ENCODE measurements at regions not wholly inside any gene's neighbourhood (a gene's known extent, or its start where the extent isn't known, plus 50 kb on each side); places are given as distances from the start of the nearest gene placed in this dataset.

GRCh38 chr12:46131732-46132469 lies 136.9 kb downstream of the SLC38A1 start:
- no peak for DNase-seq

DNA sequence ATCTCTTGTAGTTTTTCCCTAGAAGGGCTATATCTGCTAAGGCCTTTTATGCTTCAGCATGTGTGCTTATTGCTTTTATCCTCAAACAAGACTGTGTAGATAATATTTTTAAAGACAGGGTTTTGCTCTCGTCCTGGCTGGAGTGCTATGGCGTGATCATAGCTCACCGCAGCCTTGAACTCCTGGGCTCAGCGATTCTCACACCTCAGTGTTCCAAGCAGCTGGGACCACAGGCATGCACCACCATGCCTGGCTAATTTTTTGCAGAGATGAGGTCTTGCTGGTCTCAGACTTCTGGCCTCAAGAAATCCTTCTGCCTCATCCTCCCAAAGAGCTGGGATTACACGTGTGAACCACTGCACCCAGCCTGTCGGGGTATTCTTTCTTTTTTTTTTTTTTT lies 137.3 kb upstream of the SCAF11 start:
- no peak for DNase-seq

DNA sequence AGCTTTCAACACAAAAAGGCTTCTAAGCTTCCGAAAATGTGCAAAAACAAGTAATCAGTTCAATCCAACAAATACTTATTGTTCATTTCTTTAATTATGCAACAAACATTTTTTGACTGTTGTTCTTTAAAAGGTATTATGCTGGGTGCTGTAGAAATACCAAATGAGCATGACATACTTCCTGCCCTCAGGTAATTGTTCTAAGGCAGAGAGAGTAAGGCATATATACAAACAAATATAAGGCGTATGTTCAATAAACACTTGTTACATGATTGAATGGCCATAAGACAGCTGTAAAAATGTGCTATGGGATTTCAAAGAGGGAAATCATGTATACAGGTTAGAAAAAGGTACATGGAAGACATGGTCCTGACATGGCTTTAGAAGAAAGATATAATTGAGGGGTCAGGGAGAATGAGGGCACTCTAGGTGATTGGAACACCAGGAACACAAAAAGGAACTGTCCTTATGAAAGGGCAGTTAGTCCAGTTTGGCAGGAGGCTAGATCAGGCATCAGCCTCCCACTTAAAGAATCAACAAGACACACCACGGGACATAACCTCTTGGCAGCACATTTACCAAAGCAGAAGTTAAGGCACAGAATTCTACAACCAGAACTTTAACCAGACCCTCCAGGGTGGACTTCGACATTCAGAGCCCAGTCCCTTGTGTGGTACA lies 135.8 kb upstream of the SCAF11 start:
- no peak for DNase-seq

- DNase-seq, result peak; percentile 3
These were observed 134.7 kb upstream of the SCAF11 start for GRCh38 chr12:46124848-46125619.

DNA sequence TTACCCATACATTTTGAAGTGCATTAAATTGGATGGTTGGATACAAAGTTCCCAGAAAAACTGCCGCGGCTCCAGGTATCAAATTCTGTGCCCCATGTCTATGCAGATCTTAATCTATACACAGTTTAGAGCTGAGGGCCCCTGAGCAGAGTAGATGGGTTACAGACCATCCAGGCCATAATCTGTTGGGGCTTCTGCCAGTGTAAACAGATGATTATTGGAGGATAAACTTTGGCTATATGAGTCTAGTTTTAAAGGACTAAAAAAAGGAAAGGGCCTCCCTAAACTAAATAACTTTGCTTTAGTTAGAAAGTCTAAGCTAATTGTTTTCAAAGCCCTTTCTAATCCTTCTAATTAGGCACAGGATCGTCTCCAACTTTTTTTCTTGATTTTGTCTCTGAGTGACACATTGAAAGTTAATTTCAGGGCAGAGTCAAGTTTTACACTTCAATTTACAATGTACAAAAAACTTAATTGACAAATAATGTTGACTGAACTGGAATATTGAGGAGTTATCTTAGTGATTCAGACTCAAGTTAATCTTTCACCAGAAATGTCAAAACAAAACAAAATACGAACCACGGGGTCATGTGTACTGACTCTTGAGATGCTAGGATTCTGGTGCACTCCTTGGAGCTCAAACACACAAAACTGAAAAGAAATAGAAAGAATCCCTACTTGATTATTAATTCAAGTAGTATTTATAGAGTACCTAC lies 133.9 kb upstream of the SCAF11 start:
- no peak for DNase-seq

GRCh38 chr12:46112364-46112763 lies 122.0 kb upstream of the SCAF11 start:
- DNase-seq, result no peak

DNA sequence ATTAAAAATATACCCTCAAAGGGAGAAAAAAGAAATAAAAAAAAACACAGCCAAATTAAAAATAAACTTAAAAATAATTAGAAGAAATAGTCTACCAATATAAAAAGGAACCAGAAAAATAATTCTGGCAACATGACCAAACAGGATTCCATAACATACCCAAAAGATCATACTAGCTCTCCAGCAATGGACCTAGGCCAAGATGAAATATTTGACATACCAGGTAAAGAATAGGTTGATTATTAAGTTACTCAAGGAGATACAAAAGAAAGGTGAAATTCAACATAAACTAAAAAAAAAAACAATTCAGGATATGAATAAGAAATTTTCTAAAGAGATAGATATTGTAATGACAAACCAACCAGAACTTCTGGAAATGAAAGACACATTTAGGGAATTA lies 121.3 kb upstream of the SCAF11 start:
- DNase-seq, result no peak

- DNase-seq, result no peak
These were observed 120.7 kb upstream of the SCAF11 start for GRCh38 chr12:46110928-46111699.

- DNase-seq, result no peak
These were observed 119.8 kb upstream of the SCAF11 start for GRCh38 chr12:46110223-46110611.

GRCh38 chr12:46109343-46110222 lies 119.2 kb upstream of the SCAF11 start:
- DNase-seq, result no peak

DNA sequence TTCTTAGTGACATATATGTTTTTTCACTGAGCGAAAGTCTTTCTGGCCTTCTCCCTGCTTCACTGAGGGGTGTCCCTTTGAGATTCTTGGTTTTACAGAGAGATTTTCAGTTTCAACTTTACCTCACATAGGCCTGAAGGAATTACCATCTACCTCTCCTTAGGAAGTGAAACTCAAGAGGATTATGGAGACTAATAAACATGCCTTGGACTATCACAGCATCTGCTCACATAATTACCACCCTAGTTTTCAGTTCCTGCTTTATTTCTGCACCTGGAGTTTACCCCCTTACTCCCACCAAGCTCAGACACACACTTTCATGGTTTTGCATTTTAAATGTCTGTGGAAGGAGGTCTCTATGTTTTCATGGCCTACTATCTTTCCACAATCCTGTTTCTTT lies 118.3 kb upstream of the SCAF11 start:
- DNase-seq, result no peak

DNA sequence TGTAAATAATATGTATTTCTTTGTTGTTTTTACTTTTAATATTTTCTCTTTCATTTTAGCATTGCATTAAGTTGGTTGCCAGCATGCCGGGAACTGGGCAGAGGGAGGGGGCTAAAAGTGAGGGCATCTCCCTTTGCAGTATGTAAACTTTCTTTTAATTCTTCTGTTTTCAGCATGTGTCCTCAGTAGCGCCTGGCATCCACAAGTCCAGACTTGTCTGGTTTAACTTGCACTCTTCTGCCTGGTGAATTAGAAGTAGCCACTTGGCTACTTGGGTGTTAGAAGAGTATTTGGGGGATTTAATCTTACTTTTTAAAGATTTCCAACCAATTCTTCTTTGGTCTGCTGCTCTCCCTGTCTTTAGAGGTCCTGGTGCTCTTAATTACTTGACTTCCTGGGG lies 117.2 kb upstream of the SCAF11 start:
- no peak for DNase-seq

DNA sequence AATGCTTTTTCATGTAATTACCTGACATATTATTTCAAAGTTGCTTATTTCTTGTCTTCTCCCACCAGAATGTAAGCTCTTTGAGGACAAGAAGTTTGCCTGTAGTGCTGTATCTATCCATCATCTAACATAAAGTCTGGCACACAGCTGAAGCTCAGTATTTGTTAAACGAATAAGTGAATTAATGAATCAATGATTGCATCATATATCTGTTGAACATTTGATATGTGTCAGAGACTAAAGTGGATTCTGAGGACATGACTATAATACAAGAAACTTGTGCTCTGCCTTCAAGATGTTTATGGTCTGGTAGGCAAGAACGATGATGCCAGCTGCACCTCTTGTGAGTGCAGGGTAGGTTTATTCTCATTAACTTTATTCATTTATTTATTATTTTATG lies 115.4 kb upstream of the SCAF11 start:
- DNase-seq, result no peak

DNA sequence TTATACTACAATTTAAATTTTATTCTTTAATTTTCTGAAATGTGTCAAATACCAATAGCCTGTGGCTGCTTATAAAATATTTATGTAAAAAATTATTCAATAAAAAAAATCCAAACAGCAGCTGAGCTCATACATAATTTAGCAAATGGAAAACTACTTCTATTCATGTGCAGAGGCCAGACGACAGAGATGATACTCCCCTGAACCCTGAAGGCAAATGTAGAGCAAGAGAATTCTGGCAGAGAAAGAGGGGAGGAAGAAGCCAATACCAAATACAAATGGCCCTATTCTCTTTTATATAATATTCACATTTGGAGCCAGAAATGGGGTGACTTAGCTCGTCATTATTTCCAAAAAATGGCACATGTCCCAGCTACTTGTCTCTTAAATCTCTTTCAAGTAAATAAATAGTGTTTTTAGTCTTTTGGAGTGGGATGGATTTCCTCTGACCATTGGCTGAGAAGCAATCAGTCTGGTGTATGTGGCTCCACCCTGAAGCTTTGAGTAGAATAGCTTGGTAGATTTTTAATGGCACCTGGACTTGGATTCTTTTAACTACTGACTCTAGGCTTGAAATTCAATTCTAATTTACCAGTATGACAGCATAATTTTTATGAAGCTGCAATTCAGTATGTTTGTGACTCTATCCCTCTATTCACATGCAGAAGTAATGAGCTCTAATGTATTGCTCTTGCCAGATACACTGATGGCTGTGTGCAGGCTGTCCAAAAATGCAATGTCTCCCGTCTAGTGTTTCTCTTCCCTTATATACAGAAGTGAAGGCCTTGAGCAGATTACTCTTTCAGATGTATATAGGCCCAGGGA lies 113.4 kb upstream of the SCAF11 start:
- no peak for DNase-seq

- no peak for DNase-seq
These were observed 111.1 kb upstream of the SCAF11 start for GRCh38 chr12:46101485-46101869.

DNA sequence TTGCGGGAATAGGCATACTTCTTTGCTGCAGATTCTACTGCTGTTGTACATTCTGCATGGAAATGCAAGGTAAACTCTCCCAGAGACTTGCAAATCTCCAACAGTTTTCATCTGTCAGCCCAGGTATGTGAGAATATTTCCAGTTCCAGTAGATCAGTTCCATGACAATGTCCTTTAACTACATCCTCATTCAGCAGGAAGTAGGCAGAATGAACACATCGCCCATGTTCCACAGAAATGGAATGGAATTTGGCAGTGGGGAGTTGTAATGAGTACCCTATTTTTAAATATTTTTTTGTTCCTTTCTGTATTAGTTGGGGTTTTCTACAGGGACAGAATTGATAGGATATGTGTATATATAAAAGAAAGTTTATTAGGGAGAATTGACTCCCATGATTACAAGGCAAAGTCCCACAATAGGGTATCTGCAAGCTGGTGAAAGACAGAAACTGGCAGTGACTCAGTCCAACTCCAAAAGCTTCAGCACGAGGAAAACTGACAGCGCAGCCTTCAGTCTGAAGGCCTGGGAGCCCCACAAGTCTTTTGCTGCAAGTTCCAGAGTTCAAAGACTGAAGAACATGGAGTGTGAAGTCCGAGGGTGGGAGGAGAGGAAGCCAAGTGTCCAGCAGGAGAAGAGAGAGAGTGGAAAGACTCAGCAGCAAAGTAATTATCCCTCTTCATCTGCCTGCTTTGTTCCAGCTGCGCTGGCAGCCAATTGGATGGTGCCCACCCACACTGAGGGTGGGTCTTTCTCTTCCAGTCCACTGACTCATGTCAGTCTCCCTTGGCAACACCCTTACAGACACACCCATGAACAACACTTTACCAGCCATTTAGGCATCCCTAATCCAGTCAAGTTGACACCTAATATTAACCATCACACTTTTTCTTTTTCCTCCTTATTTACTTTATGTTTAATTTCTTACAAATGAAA lies 110.4 kb upstream of the SCAF11 start:
- no peak for DNase-seq

DNA sequence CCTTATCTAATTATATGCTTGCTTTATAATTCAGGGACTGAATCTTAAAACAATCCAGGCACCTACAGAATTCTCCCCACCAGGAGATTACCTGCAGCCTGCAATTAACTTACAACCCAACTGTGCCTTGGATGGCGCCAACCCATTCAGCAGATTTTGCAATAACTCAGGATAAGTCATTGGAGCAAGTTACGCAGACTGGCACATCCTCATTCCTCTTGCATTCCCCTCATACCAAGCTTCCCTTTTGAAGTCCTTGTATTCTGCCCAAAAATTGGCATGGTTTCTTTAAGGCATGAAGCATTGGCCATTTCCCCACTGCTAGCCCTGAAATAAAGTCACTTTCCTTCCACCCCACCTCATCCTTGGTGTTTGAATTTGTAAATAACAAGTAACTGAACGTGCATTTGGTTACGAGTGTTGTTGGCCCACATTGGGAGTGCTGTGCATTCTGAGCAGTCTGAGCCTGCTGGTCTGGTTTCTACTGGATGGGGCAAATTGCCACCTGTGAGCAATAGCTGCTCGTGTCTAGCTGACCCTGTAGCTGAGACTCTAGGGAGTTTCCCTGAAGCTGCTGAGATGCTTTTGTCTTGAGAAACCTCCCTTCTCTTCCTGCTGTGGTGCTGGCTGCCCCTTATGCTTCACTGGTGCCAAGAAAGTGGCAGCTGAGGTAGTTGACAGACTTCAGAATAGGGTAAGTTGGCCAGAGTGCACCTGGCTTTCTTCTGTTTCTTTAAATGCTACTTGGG lies 99.2 kb upstream of the SCAF11 start:
- no peak for DNase-seq

DNA sequence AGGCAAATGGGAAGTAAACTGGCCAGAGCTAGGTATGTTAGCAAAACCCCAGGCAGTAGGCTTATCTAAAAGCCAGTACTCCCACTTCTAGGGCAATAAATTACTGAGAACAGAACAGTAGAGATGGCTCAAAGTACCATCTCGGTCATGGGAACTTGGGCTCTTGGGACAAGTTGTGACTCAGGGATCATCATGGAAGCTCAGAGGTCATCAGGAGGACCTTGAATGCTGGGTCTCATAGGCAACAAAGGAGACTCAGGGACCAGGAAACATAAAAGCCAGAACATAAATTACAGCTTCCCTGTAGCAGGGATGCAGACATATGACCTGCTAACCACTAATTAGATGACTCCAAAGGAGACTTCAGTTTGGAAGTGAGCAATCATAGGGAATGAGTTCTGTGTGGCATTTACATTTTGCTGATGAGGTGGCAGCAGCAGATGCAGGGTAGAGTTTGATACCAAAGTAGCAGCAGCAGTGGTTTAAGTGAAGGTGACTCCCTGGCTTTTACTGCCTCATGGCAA lies 97.6 kb upstream of the SCAF11 start:
- no peak for DNase-seq

Measured in NK-92 treated with Interleukin-12 subunit alpha and Interleukin-12 subunit beta, amount 100 ng/mL, for 24 hours (cell line).